Ascending aorta (tissue), 2 donors: ENCODE measurements at regions not wholly inside any gene's neighbourhood (a gene's known extent, or its start where the extent isn't known, plus 50 kb on each side); places are given as distances from the start of the nearest gene placed in this dataset.
"Not testable (repeated sequence)": the region's sequence is repeated elsewhere in the genome, so short reads cannot be mapped to it uniquely, and the experiment has no call there.

ENCODE experiments used
- DNase-seq, 2 donors: peaks; one replicate each; pipeline ENCODE4 v3.0.0-alpha.2; 2019; ENCODE audit warnings: low spot score in 2 of 2
- H3K27ac ChIP-seq, 2 donors: fragments of 200-600 bp; sonication (generic); one replicate each; pipeline ENCODE4 v1.5.1; 2016 to 2017; ENCODE audit warnings: mild to moderate bottlenecking in 1 of 2
- H3K27me3 ChIP-seq: fragments of 200-600 bp; sonication (generic); one replicate; pipeline ENCODE4 v1.5.1; 2017
- H3K36me3 ChIP-seq, 2 donors: fragments of 200-600 bp; sonication (generic); one replicate each; pipeline ENCODE4 v1.5.1; 2016
- H3K4me1 ChIP-seq, 2 donors: fragments of 200-600 bp; sonication (generic); one replicate each; pipeline ENCODE4 v1.5.1; 2016 to 2017; ENCODE audit warnings: mild to moderate bottlenecking in 1 of 2
- H3K4me3 ChIP-seq, 2 donors: fragments of 200-600 bp; sonication (generic); one replicate each; pipeline ENCODE4 v1.5.1; 2016 to 2017; ENCODE audit warnings: mild to moderate bottlenecking in 1 of 2
- H3K9me3 ChIP-seq, 2 donors: fragments of 200-600 bp; sonication (generic); one replicate each; pipeline ENCODE4 v1.5.1; 2016
- intact Hi-C: fragments of 100-400 bp; cut with DNase I; formaldehyde crosslinking; loops from one replicate; pipeline ENCODE4 v1.15.1; 2023
- TF ChIP-seq, protein P1 (sequence below), 3 experiments: fragments of 200-600 bp in 2 of 3; fragments of 450-650 bp in 1 of 3; sonication (generic) in 2 of 3; IDR thresholded peaks; one replicate each; pipeline ENCODE4 v1.5.1; 2016 to 2019; ENCODE audit warnings: antibody characterized with exemption in 3 of 3, mild to moderate bottlenecking in 1 of 3, moderate library complexity in 1 of 3

DNA sequence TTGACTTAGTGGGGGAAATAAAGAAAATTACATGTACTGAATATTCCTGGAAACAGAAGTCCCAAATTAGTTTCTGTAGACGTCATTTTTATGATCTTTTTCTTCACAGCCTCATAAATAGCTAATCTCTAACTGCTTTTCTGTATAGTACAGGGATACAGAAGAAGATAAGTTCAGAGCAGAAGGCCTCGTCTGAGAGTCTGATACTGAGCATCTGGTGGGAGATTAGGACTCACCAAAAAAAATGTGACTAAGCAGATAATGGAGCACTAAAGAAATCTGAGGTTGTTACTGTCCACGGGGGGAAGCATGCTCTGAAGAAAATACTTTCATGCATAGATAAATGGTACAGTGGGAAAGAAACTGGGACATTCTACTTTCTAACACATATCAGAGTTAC is 115.3 kb upstream of the TRPC5 start:
- H3K36me3 ChIP-seq = no peaks in the 10 kb centered on the region
- no peak overlapping the region for H3K4me3 ChIP-seq
- TF ChIP-seq, protein P1, sequence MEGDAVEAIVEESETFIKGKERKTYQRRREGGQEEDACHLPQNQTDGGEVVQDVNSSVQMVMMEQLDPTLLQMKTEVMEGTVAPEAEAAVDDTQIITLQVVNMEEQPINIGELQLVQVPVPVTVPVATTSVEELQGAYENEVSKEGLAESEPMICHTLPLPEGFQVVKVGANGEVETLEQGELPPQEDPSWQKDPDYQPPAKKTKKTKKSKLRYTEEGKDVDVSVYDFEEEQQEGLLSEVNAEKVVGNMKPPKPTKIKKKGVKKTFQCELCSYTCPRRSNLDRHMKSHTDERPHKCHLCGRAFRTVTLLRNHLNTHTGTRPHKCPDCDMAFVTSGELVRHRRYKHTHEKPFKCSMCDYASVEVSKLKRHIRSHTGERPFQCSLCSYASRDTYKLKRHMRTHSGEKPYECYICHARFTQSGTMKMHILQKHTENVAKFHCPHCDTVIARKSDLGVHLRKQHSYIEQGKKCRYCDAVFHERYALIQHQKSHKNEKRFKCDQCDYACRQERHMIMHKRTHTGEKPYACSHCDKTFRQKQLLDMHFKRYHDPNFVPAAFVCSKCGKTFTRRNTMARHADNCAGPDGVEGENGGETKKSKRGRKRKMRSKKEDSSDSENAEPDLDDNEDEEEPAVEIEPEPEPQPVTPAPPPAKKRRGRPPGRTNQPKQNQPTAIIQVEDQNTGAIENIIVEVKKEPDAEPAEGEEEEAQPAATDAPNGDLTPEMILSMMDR (IDR thresholded peaks at IDR 0.05) = no peak
- H3K27ac ChIP-seq = no peak overlapping the region
- no peaks in the 10 kb centered on the region for H3K4me1 ChIP-seq
- H3K9me3 ChIP-seq = no peaks in the 10 kb centered on the region
- no peak for DNase-seq
- H3K27me3 ChIP-seq = no peaks in the 10 kb centered on the region
- intact Hi-C loops = no loop called here

DNA sequence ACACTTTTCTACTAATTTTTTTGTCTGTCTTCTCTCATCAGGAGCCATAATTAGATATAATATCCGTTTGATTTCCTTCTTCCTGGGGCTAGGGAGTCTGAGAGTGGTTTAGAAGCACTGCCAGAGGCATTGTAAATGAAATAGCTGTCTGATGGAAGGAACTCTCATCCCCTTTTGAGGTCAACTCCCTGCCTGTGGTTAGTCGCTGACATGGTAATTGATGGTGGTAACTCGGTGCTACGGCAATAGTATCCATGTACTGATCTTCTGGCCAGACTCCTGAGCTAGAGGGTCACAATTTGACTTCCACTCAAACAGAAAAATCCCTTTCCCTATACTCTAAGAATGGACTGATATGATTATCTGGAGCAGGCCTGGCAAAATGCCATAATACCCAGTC is 108.1 kb upstream of the TRPC5 start:
- Histone ChIP-seq H3K4me1 (no peaks in the 10 kb centered on the region), H3K36me3 (no peaks in the 10 kb centered on the region), H3K9me3 (no peaks in the 10 kb centered on the region), H3K27ac (no peak overlapping the region), H3K27me3 (no peaks in the 10 kb centered on the region), H3K4me3 (no peak overlapping the region)
- TF ChIP-seq, protein P1 (IDR thresholded peaks at IDR 0.05) = no peak
- no peak for DNase-seq
- intact Hi-C loops = no loop called here

DNA sequence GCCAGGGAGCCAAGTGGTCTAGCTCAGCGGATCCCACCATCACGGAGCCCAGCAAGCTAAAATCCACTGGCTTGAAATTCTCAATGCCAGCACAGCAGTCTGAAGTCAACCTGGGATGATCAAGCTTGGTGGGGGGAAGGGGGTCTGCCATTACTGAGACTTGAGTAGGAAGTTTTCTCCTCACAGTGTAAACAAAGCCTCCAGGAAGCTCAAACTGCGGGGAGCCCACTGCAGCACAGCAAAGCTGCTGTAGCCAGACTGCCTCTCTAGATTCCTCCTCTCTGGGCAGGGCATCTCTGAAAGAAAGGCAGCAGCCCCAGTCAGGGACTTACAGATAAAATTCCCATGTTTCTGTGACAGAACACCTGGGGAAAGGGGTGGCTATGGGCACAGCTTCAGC is 98.8 kb upstream of the TRPC5 start:
- intact Hi-C loops = not testable (repeated sequence)

DNA sequence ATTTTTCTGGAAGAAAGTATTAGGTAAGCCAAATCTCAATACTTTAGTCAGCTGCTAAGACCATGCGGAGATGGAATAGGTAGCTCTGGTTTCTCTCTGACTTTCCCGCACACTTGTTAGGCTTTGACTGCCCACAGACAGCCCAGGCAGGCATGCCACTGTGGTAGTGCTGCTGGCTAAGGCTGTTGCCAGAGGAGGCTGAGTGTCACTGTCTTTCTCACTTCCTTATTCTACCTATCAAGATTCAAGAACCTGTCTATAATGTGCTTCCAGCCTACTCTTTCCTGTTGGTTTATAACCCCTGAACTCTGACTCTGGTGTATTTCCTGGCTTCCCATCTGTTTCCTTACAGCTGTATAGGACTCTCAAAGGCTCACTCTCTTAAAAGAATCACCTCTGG is 81.8 kb upstream of the TRPC5 start:
- Histone ChIP-seq H3K27ac (no peak overlapping the region), H3K27me3 (no peaks in the 10 kb centered on the region), H3K9me3 (no peaks in the 10 kb centered on the region), H3K4me3 (no peak overlapping the region), H3K36me3 (no peaks in the 10 kb centered on the region), H3K4me1 (no peaks in the 10 kb centered on the region)
- intact Hi-C loops = no loop called here
- no peak for DNase-seq
- TF ChIP-seq, protein P1 (IDR thresholded peaks at IDR 0.05) = no peak

More for the DNA sequence above, 98.8 kb upstream of the TRPC5 start:
- H3K27ac ChIP-seq, H3K27me3 ChIP-seq, H3K9me3 ChIP-seq, H3K4me1 ChIP-seq, H3K36me3 ChIP-seq, H3K4me3 ChIP-seq, DNase-seq: not testable (repeated sequence)

DNA sequence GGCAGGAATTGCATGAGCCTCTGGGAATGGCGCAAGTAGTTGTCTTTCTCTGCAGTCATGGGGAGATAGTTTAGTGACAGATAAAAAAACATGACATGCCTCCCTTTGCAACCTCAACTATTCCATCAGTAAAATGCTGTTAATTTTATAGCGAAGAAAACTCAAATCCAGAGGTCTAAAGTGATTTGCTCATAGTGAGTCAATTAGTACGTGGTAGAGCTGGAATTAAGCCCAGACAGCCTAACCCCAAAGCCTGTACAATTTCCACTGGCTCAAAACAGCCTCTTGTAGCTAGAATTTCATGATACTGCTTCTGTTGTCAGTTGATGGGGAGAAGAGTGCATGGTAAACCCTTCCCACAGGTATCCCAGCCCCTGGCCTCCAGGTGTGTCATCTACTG is 81.3 kb upstream of the TRPC5 start:
- H3K4me3 ChIP-seq = no peak overlapping the region
- no peaks in the 10 kb centered on the region for H3K9me3 ChIP-seq
- H3K4me1 ChIP-seq = no peaks in the 10 kb centered on the region
- TF ChIP-seq, protein P1 (IDR thresholded peaks at IDR 0.05) = no peak
- no peaks in the 10 kb centered on the region for H3K27me3 ChIP-seq
- H3K36me3 ChIP-seq = no peaks in the 10 kb centered on the region
- DNase-seq = no peak
- H3K27ac ChIP-seq = no peak overlapping the region
- intact Hi-C loops = no loop called here

DNA sequence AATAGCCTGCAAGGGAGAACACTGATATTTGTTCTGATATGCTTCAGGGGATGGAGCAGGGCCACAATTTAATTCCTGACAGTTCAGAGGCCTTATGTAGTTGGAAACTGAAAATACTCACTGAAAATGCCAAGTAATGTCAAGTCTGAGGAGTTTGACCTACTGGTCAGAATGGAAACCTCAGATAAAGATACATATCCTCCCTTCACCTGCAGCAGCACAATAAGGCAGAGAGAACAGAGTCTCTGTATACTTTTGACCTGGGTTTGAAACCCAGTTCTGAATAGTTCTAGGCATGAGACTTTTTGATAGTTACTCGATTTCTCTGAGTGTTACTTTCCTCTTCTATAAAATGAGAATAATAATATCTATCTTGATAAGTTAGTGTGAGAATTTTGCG is 65.8 kb upstream of the TRPC5 start:
- Histone ChIP-seq H3K4me3 (no peak overlapping the region), H3K27ac (no peak overlapping the region), H3K36me3 (no peaks in the 10 kb centered on the region), H3K9me3 (no peaks in the 10 kb centered on the region), H3K27me3 (no peaks in the 10 kb centered on the region), H3K4me1 (no peaks in the 10 kb centered on the region)
- TF ChIP-seq, protein P1 (IDR thresholded peaks at IDR 0.05) = no peak
- DNase-seq = no peak
- intact Hi-C loops = no loop called here
